ENCODE measurements at regions not wholly inside any gene's neighbourhood (a gene's known extent, or its start where the extent isn't known, plus 50 kb on each side); places are given as distances from the start of the nearest gene placed in this dataset.

DNA sequence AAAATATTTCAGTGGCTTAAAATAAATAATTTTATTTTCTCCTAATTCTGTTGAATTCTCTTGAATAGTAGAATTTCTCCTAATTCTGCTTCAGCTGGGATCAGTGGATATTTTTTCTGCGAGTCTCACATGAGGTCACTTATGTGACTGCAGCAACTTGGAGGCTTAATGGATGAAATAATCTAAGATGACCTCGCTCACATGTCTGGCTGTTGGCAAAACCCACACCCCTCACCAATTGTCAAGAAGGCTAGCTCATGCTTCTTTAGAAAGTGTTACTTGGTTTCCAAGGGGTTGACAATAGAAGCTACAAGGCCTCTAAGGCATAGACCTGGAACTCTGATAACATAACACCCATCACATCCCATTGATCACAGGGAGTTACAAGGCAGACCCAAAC is 156.9 kb upstream of the DPYD start:
- no peak for DNase-seq (ENCODE audit: low spot score)
- TF ChIP-seq, protein P1, sequence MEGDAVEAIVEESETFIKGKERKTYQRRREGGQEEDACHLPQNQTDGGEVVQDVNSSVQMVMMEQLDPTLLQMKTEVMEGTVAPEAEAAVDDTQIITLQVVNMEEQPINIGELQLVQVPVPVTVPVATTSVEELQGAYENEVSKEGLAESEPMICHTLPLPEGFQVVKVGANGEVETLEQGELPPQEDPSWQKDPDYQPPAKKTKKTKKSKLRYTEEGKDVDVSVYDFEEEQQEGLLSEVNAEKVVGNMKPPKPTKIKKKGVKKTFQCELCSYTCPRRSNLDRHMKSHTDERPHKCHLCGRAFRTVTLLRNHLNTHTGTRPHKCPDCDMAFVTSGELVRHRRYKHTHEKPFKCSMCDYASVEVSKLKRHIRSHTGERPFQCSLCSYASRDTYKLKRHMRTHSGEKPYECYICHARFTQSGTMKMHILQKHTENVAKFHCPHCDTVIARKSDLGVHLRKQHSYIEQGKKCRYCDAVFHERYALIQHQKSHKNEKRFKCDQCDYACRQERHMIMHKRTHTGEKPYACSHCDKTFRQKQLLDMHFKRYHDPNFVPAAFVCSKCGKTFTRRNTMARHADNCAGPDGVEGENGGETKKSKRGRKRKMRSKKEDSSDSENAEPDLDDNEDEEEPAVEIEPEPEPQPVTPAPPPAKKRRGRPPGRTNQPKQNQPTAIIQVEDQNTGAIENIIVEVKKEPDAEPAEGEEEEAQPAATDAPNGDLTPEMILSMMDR (IDR thresholded peaks at IDR 0.05; ENCODE audit: borderline replicate concordance, control extremely low read depth, extremely low read depth, insufficient read depth, missing control alignments), result no peak
- in situ Hi-C loops (cut with MboI; ENCODE audit: low sequenced_read_pairs, unreplicated experiment), result no loop called here

DNA sequence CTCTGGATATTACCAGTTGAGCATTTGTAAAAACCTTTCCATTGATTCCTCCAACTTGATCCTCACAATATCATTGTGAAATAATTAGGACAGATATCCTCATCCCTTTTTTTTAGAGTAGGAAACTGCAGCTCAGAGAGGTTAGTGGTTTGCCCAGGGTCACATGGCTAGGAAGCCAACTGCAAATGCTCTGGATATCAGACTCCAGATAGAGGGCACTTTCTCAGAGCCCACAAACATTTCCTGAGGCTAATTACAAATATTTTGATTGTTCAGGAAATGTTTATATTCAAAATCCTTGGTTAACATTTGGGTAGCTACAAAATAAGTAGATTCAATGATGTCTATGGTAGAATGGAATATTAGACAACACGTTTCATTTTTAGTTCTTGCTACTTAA is 154.8 kb upstream of the DPYD start:
- TF ChIP-seq, protein P1 (IDR thresholded peaks at IDR 0.05; ENCODE audit: borderline replicate concordance, control extremely low read depth, extremely low read depth, insufficient read depth, missing control alignments), result no peak
- in situ Hi-C loops (cut with MboI; ENCODE audit: low sequenced_read_pairs, unreplicated experiment), result no loop called here
- DNase-seq (ENCODE audit: low spot score), result no peak

DNA sequence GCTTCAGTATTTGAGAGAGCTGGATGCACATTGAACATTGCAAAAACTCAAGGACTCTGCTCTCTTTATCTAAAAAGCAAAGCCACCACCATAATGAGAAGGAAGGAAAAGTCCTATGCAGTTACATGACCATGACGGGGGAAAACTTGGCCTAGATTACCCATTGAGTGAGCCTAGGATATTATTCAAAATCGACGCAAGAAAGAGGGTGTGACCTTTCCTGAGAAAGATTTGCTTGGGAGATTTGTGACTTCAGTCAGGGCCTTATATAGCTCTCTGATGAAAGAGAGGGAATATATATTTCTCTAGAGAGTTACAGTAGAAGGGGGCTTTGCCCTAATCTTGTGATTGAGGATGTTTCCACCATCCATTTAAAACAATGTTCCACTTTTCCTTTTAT is 153.0 kb upstream of the DPYD start:
- TF ChIP-seq, protein P1 (IDR thresholded peaks at IDR 0.05; ENCODE audit: borderline replicate concordance, control extremely low read depth, extremely low read depth, insufficient read depth, missing control alignments), result no peak
- in situ Hi-C loops (cut with MboI; ENCODE audit: low sequenced_read_pairs, unreplicated experiment), result loop anchor here (25.0 kb wide), 1 partner anchor 388 kb away; no protein-coding TSS in a partner anchor
- DNase-seq (ENCODE audit: low spot score), result no peak

DNA sequence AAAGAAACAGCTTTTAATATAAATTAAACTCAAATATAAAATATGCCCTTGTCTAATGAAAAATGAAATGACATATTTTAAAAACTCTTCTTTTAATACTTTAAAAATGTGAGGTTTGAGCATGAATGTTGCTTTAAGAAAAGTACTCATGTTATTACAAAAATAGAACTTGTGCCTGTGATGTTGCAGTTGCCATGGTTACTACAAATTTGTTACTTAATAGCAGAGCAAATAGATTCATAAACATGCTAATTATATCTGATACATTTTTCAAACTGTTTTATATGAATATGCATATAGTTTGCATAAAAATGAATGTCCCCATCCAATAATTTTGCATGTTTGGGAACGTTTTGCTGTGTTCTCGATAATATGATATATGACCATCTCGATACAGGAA is 152.3 kb upstream of the DPYD start:
- in situ Hi-C loops (cut with MboI; ENCODE audit: low sequenced_read_pairs, unreplicated experiment), result loop anchor here (25.0 kb wide), 1 partner anchor 389 kb away; no protein-coding TSS in a partner anchor
- DNase-seq (ENCODE audit: low spot score), result no peak
- TF ChIP-seq, protein P1 (IDR thresholded peaks at IDR 0.05; ENCODE audit: borderline replicate concordance, control extremely low read depth, extremely low read depth, insufficient read depth, missing control alignments), result no peak

DNA sequence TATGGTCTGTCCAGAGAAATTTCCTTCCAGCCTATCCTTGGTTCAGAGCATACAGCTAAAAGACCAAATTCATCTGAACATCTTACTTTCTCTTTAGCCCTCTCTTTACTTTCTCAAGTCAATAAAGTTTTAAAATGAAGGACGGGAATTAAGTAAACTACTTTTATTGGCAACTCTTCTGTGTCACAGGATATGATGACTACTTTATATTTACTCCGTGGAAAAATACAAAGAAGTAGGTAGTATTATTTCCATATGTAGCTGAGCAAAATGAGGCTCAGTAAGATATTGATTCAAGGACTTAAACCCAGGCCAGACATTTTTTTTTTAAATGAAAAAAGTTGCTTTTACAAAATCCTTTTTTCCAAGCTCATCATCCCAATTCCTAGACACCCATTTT is 151.2 kb upstream of the DPYD start:
- in situ Hi-C loops (cut with MboI; ENCODE audit: low sequenced_read_pairs, unreplicated experiment), result loop anchor here (25.0 kb wide), 1 partner anchor 390 kb away; no protein-coding TSS in a partner anchor
- DNase-seq (ENCODE audit: low spot score), result no peak
- TF ChIP-seq, protein P1 (IDR thresholded peaks at IDR 0.05; ENCODE audit: borderline replicate concordance, control extremely low read depth, extremely low read depth, insufficient read depth, missing control alignments), result no peak

DNA sequence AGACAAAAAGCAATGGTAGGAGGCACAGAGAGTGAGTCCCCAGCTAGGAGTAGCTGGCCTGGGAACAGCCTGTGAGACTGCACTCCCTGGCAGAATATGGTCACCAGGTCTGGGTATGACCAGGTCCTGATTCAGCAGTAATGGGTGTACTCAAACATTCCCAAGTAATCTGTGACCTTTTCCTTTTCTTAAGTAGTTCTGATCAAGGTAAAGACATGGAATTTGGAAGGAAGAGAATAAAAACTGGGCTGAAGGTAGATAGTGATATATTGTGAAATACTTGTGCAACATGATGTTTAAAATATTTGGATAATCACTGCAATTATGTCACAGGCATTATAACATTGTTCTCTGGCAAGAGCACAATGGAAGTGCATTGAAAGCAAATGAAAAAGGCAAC is 147.2 kb upstream of the DPYD start:
- TF ChIP-seq, protein P1 (IDR thresholded peaks at IDR 0.05; ENCODE audit: borderline replicate concordance, control extremely low read depth, extremely low read depth, insufficient read depth, missing control alignments), result no peak
- DNase-seq (ENCODE audit: low spot score), result no peak
- in situ Hi-C loops (cut with MboI; ENCODE audit: low sequenced_read_pairs, unreplicated experiment), result loop anchor here (25.0 kb wide), 1 partner anchor 394 kb away; no protein-coding TSS in a partner anchor

All from GM13976 (cell line).